GM12875 (cell line): ENCODE measurements at regions not wholly inside any gene's neighbourhood (a gene's known extent, or its start where the extent isn't known, plus 50 kb on each side); places are given as distances from the start of the nearest gene placed in this dataset.

Experiments used
- H3K4me3 ChIP-seq: one replicate; pipeline ENCODE4 v1.5.1; 2011; ENCODE audit warnings: low read depth, low read length, control low read depth
- CTCF ChIP-seq: IDR thresholded peaks from 2 replicates; pipeline ENCODE4 v1.5.1; 2011; ENCODE audit warnings: low read depth, mild to moderate bottlenecking, control low read depth, inconsistent platforms, low read length, moderate library complexity, borderline replicate concordance; ENCODE audit not compliant: insufficient read depth

- no peak for TF ChIP-seq CTCF
- no peak overlapping the region for H3K4me3 ChIP-seq
These were observed 796.8 kb upstream of the SOX11 start for GRCh38 chr2:4895371-4895770.

GRCh38 chr2:4898706-4899105, 793.5 kb upstream of the SOX11 start:
- no peak for TF ChIP-seq CTCF
- no peak overlapping the region for H3K4me3 ChIP-seq

- no peak for TF ChIP-seq CTCF
These were observed 791.9 kb upstream of the SOX11 start for GRCh38 chr2:4900242-4900641.

GRCh38 chr2:4900861-4901770, 791.1 kb upstream of the SOX11 start:
- TF ChIP-seq CTCF: no peak
- no peak overlapping the region for H3K4me3 ChIP-seq

More at GRCh38 chr2:4900242-4900641, 791.9 kb upstream of the SOX11 start:
- H3K4me3 ChIP-seq: no peak overlapping the region

GRCh38 chr2:4903656-4904348, 788.4 kb upstream of the SOX11 start:
- no peak for TF ChIP-seq CTCF
- no peak overlapping the region for H3K4me3 ChIP-seq

GRCh38 chr2:4908461-4908860, 783.7 kb upstream of the SOX11 start:
- TF ChIP-seq CTCF: no peak

GRCh38 chr2:4909346-4910009, 782.7 kb upstream of the SOX11 start:
- no peak overlapping the region for H3K4me3 ChIP-seq
- no peak for TF ChIP-seq CTCF

More at GRCh38 chr2:4908461-4908860, 783.7 kb upstream of the SOX11 start:
- no peak overlapping the region for H3K4me3 ChIP-seq
